CD4-positive, alpha-beta T cell treated with Interleukin-21 for 1 hour (primary cell): ENCODE measurements at regions not wholly inside any gene's neighbourhood (a gene's known extent, or its start where the extent isn't known, plus 50 kb on each side); places are given as distances from the start of the nearest gene placed in this dataset.
"Not testable (repeated sequence)": the region's sequence is repeated elsewhere in the genome, so short reads cannot be mapped to it uniquely, and the experiment has no call there.

Experiments used
- DNase-seq: peaks from one replicate; pipeline ENCODE4 v3.0.0-alpha.2; 2020

- DNase-seq: not testable (repeated sequence)
Observed at GRCh38 chr16:88230967-88231615, 151.7 kb upstream of the ZNF469 start.

- not testable (repeated sequence) for DNase-seq
Observed at GRCh38 chr16:88231839-88232238, 150.9 kb upstream of the ZNF469 start.

- DNase-seq: not testable (repeated sequence)
Observed at GRCh38 chr16:88232401-88233258, 150.1 kb upstream of the ZNF469 start.

GRCh38 chr16:88233621-88234420 is 148.9 kb upstream of the ZNF469 start:
- DNase-seq: not testable (repeated sequence)

DNA sequence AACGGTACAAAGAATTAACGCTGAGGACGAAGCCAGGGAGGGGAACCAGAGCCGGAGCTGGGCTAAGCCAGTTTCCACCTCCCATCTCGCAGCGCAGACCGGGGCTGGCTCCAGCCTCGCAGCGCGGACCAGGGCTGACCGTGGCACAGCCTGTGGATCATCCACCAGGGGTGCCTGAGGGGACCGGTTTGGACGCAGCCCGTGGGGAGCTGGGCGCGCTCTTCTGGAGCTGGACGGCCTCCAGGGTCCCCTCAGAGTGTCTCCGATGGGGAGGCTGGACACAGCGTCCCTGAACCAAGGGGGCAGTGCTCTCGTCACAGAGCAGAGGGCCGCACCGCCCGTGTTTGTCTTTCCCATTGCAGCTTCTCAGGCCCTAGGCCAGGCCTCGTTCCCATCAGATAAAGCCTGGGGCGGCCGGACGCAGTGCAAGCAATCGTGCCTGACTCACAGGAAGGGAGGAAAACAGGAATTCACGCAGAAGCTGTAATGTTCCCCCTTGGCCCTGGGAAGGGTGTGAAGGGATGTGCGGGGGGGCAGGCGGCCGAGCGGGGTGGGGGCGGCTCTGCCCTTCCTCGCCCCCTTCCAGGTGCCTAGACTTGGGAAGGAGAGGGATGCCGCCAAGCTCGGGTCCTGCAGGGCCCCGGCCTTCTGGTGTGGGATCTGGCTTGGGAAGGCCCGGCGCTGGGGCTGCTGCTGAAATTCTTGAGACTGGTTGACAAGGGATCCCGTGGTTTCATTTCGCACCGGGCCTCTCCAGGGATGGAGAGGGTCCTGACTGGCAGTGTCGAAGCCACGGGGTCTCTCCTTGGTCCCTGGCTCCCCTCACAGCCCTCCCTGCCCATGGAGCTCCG is 148.1 kb upstream of the ZNF469 start:
- DNase-seq: not testable (repeated sequence)

- not testable (repeated sequence) for DNase-seq
Observed at GRCh38 chr16:88235691-88236090, 147.1 kb upstream of the ZNF469 start.

DNA sequence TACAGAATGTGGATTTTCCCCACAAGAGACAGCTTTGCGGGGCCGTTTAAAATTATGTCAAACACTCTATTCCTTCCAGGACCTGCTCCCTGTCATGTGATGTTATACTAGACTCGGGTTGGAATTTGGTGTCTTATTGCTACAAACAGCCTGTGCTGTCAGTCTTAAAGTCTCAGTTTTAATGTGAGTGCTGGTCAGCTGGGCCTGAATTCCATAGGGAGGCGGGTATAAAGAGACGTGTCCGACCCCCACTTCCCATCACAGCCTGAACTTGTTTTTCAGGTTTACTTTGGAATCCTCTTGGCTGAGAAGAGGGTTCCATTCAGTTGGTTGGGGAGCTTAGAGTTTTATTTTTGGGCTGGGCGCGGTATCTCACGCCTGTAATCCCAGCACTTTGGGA is 146.5 kb upstream of the ZNF469 start:
- not testable (repeated sequence) for DNase-seq

DNA sequence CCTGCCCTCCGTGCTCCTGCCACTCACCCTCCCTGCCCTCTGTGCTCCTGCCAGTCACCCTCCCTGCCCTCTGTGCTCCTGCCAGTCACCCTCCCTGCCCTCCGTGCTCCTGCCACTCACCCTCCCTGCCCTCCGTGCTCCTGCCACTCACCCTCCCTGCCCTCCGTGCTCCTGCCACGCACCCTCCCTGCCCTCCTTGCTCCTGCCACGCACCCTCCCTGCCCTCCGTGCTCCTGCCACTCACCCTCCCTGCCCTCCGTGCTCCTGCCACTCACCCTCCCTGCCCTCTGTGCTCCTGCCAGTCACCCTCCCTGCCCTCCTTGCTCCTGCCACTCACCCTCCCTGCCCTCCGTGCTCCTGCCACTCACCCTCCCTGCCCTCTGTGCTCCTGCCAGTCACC is 145.4 kb upstream of the ZNF469 start:
- not testable (repeated sequence) for DNase-seq

GRCh38 chr16:88237761-88238415 is 144.9 kb upstream of the ZNF469 start:
- not testable (repeated sequence) for DNase-seq

GRCh38 chr16:88238732-88239274 is 144.0 kb upstream of the ZNF469 start:
- DNase-seq: peak; percentile 8

DNA sequence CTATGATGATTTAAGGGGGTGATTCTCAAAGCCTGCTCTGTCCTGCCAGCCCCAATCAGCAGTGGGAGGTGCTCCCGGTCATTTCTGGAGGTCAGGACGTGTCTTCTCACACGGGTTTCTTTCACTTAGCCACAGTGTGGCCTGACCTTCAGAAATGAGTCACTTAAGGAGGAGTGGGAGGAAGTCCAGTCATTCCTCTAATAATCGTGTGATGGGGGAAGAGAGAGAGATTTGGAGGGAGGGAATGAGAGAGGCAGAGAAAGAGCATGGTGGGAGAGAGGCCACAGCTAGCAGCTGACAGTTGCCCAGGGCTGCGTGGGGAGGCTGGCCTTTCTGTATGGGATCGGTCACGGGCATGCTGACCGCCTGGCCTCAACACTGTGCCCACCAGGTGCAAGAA is 142.6 kb upstream of the ZNF469 start:
- DNase-seq: not testable (repeated sequence)

GRCh38 chr16:88240776-88241175 is 142.0 kb upstream of the ZNF469 start:
- not testable (repeated sequence) for DNase-seq

DNA sequence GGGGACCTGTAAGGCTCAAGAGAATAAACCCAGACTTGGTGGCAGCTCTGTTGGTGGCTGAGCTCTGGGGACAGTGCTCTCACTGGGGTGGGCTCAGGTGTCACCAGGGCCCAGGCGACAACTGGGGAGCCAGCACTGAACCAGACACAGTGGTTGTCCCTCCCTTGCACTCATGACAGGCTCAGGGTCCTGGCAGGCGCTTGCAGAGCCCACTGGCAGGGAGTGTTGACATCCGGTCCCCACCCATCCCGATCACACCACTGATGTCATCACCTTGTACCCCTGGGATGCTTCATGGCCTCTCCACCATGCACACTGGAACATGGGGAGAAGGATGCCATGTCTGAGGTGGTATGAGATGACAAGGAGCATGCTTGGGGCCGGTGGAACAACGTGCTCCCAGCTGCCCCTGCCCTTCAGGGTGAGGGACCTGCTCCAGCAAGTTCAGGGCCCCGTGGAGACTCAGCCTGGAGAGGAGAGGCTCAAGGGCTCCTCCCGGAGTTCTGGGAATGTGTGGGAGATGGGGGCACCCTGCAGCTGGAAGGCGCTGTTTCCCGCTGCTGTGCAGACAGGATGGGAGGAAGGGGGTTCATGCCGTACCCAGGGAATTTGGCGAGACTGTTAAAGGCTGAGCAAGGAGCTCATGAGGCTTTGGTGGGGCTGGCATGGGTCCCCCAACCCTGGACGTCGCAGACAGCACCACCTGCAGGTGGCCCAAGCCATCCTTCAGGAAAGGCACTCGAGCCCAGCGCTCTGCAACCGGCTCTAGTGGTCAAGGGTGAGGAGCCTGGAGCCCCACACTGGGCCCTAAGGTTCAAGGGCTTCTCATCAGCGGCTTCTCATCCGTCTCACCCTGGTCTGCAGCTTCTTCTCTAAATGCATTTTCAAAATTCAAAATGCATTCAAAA is 141.1 kb upstream of the ZNF469 start:
- not testable (repeated sequence) for DNase-seq

GRCh38 chr16:88242312-88243295 is 140.2 kb upstream of the ZNF469 start:
- not testable (repeated sequence) for DNase-seq

- not testable (repeated sequence) for DNase-seq
Observed at GRCh38 chr16:88243921-88244320, 138.8 kb upstream of the ZNF469 start.

- DNase-seq: not testable (repeated sequence)
Observed at GRCh38 chr16:88245241-88246081, 137.3 kb upstream of the ZNF469 start.

DNA sequence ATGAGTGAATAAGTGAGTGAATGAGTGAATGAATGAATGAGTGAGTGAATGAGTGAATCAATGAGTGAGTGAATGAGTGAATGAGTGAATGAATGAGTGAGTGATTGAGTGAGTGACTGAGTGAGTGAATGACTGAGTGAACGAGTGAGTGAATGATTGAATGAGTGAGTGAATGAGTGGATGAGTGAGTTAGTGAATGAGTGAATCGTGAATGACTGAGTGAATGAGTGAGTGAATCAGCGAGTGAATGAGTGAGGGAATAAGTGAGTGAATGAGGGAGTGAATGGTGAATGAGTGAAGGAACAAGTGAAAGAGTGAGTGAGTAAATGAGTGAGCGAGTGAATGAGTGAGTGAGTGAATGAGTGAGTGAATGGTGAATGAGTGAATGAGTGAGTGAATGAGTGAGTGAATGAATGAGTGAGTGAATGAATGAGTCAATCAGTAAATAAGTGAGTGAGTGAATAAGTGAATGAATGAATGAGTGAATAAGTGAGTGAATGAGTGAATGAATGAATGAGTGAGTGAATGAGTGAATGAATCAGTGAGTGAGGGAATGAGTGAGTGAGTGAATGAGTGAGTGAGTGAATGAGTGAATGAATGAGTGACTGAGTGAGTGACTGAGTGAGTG is 135.7 kb upstream of the ZNF469 start:
- not testable (repeated sequence) for DNase-seq
